IMR-90 (cell line): ENCODE measurements at regions not wholly inside any gene's neighbourhood (a gene's known extent, or its start where the extent isn't known, plus 50 kb on each side); places are given as distances from the start of the nearest gene placed in this dataset.

Source experiments
- ATAC-seq: fragments of 200-7000 bp; cut with Tn5 transposase; 2 replicates; pipeline ENCODE4 v1.9.1; 2020; ENCODE audit warnings: low read depth, mild to moderate bottlenecking, moderate library complexity
- BruUV-seq: library from RNA; stranded (reverse); fragments of 400-500 nt; replicated peaks from 2 replicates; lab custom pipeline; 2021; lab: Mats Ljungman, UMichigan
- CTCF ChIA-PET: fragments of 300-600 bp; formaldehyde crosslinking; extraction: SDS; loops from one replicate; lab custom pipeline; 2021; ENCODE audit warnings: antibody characterized with exemption; lab: Yijun Ruan, JAX
- POLR2A ChIA-PET: fragments of 300-600 bp; sonication (Branson Sonifier 250); formaldehyde crosslinking; loops from one replicate; lab custom pipeline; 2022; ENCODE audit warnings: antibody characterized with exemption; ENCODE audit not compliant: unreplicated experiment; lab: Charles Lee
- DNase-seq: peaks from one replicate; pipeline ENCODE4 v3.0.0; 2013
- H2AFZ ChIP-seq: replicated peaks from 2 replicates; pipeline ENCODE3; 2013; ENCODE audit warnings: low read length, mild to moderate bottlenecking; ENCODE audit not compliant: poor library complexity
- H2AK5ac ChIP-seq: 2 replicates; pipeline ENCODE4 v1.6.1; 2013; ENCODE audit warnings: low read depth, low read length, inconsistent platforms
- H2AK9ac ChIP-seq: replicated peaks from 2 replicates; pipeline ENCODE3; 2013; ENCODE audit warnings: mild to moderate bottlenecking, low read depth, low read length, moderate library complexity; ENCODE audit not compliant: poor library complexity
- H2BK120ac ChIP-seq: 2 replicates; pipeline ENCODE4 v1.6.1; 2013; ENCODE audit warnings: low read depth, low read length, inconsistent platforms
- H2BK15ac ChIP-seq: 3 replicates; pipeline ENCODE4 v1.6.1; 2013; ENCODE audit warnings: low read depth, low read length, inconsistent platforms
- H2BK20ac ChIP-seq: 2 replicates; pipeline ENCODE4 v1.6.1; 2013; ENCODE audit warnings: low read depth, mild to moderate bottlenecking, inconsistent platforms, low read length, moderate library complexity
- H2BK5ac ChIP-seq: 2 replicates; pipeline ENCODE4 v1.6.1; 2013; ENCODE audit warnings: mild to moderate bottlenecking, low read depth, low read length, inconsistent platforms; ENCODE audit not compliant: poor library complexity, severe bottlenecking
- H3K14ac ChIP-seq: replicated peaks from 2 replicates; pipeline ENCODE4 v1.6.1; 2013; ENCODE audit warnings: low read depth, low read length, inconsistent platforms
- H3K18ac ChIP-seq: 2 replicates; pipeline ENCODE4 v1.6.1; 2013; ENCODE audit warnings: low read depth, low read length, control low read depth
- H3K23ac ChIP-seq: 2 replicates; pipeline ENCODE4 v1.6.1; 2013; ENCODE audit warnings: low read depth, low read length, inconsistent platforms
- H3K27ac ChIP-seq: 2 replicates; pipeline ENCODE4 v1.5.1; 2013; ENCODE audit warnings: mild to moderate bottlenecking, control low read depth, low read length; ENCODE audit not compliant: insufficient read depth
- H3K27me3 ChIP-seq: 2 replicates; pipeline ENCODE4 v1.6.1; 2013; ENCODE audit warnings: low read length; ENCODE audit not compliant: control insufficient read depth, insufficient read depth
- H3K36me3 ChIP-seq: 2 replicates; pipeline ENCODE4 v1.6.1; 2013; ENCODE audit warnings: low read length, mixed read lengths; ENCODE audit not compliant: control insufficient read depth, insufficient read depth
- H3K4ac ChIP-seq: 2 replicates; pipeline ENCODE4 v1.6.1; 2013; ENCODE audit warnings: low read depth, low read length, inconsistent platforms
- H3K4me1 ChIP-seq: 2 replicates; pipeline ENCODE4 v1.6.1; 2013; ENCODE audit warnings: low read length, mixed read lengths; ENCODE audit not compliant: control insufficient read depth, insufficient read depth
- H3K4me2 ChIP-seq: 2 replicates; pipeline ENCODE4 v1.6.1; 2013; ENCODE audit warnings: low read depth, mild to moderate bottlenecking, control low read depth, low read length, moderate library complexity
- H3K4me3 ChIP-seq: 2 replicates; pipeline ENCODE4 v1.5.1; 2013; ENCODE audit warnings: low read depth, mild to moderate bottlenecking, control low read depth, low read length, moderate library complexity; ENCODE audit not compliant: insufficient read depth
- H3K56ac ChIP-seq: 2 replicates; pipeline ENCODE4 v1.6.1; 2013; ENCODE audit warnings: low read length, inconsistent platforms; ENCODE audit not compliant: insufficient read depth; ENCODE audit errors: extremely low read depth
- H3K79me1 ChIP-seq, 2 experiments: 2 replicates each; pipeline ENCODE4 v1.6.1; 2013; ENCODE audit warnings: low read length in 2 of 2, inconsistent platforms in 1 of 2, low read depth in 1 of 2
- H3K9ac ChIP-seq: 2 replicates; pipeline ENCODE4 v1.6.1; 2013; ENCODE audit warnings: low read depth, low read length, control low read depth
- H3K9me1 ChIP-seq: 2 replicates; pipeline ENCODE4 v1.6.1; 2013; ENCODE audit warnings: low read length, inconsistent platforms; ENCODE audit not compliant: insufficient read depth
- H3K9me3 ChIP-seq: 2 replicates; pipeline ENCODE4 v1.6.1; 2013; ENCODE audit warnings: low read length; ENCODE audit not compliant: control insufficient read depth, insufficient read depth
- H4K20me1 ChIP-seq: 2 replicates; pipeline ENCODE4 v1.6.1; 2013; ENCODE audit warnings: low read length, inconsistent platforms; ENCODE audit not compliant: insufficient read depth
- H4K5ac ChIP-seq: 2 replicates; pipeline ENCODE4 v1.6.1; 2013; ENCODE audit warnings: mild to moderate bottlenecking, low read depth, low read length, control low read depth
- H4K8ac ChIP-seq, 2 experiments: 2 replicates each; pipeline ENCODE4 v1.6.1; 2013; ENCODE audit warnings: low read depth in 2 of 2, low read length in 2 of 2, control low read depth in 1 of 2, inconsistent platforms in 1 of 2
- H4K91ac ChIP-seq: 2 replicates; pipeline ENCODE4 v1.6.1; 2013; ENCODE audit warnings: low read depth, low read length, inconsistent platforms; ENCODE audit not compliant: insufficient read depth
- CHD1 ChIP-seq: IDR thresholded peaks from 2 replicates; pipeline ENCODE4 v1.6.1; 2012; ENCODE audit warnings: low read depth, low read length, improper control_type of control experiment
- MAFK ChIP-seq: IDR thresholded peaks from 2 replicates; pipeline ENCODE4 v1.6.1; 2012; ENCODE audit warnings: low read depth, low read length, improper control_type of control experiment
- MAZ ChIP-seq: IDR thresholded peaks from 2 replicates; pipeline ENCODE4 v1.6.1; 2012; ENCODE audit warnings: low read depth, mild to moderate bottlenecking, low read length, improper control_type of control experiment, moderate library complexity, borderline replicate concordance
- MXI1 ChIP-seq: IDR thresholded peaks from 2 replicates; pipeline ENCODE4 v1.6.1; 2012; ENCODE audit warnings: low read depth, mild to moderate bottlenecking, low read length, moderate library complexity, borderline replicate concordance
- NFE2L2 ChIP-seq: fragments of 150-350 bp; IDR thresholded peaks from 2 replicates; pipeline ENCODE4 v1.6.1; 2016; ENCODE audit warnings: low read depth, mild to moderate bottlenecking, low read length
- POLR2A ChIP-seq: IDR thresholded peaks from 2 replicates; pipeline ENCODE4 v1.6.1; 2012; ENCODE audit warnings: mild to moderate bottlenecking, low read depth, low read length
- RCOR1 ChIP-seq: IDR thresholded peaks from 2 replicates; pipeline ENCODE4 v1.6.1; 2012; ENCODE audit warnings: mild to moderate bottlenecking, low read length, improper control_type of control experiment; ENCODE audit not compliant: insufficient replicate concordance
- WGBS, 2 experiments: methylation state at CpG; one replicate each; pipeline versions ENCODE4 v1.1.5 to v1.1.7; 2013; ENCODE audit warnings: missing lambda C conversion rate in 2 of 2; ENCODE audit not compliant: insufficient read length in 1 of 2; ENCODE audit errors: extremely low coverage in 2 of 2; 5-methylcytosine and 5-hydroxymethylcytosine counted together
- dilution Hi-C: fragments of 300-500 bp; cut with HindIII; formaldehyde crosslinking; loops from one replicate; pipeline ENCODE4 v1.14.3; 2018; ENCODE audit warnings: low sequenced_read_pairs; ENCODE audit not compliant: unreplicated experiment
- in situ Hi-C: fragments of 300-500 bp; cut with MboI; formaldehyde crosslinking; loops from 3 replicates; pipeline ENCODE4 v1.14.3; 2019; ENCODE audit warnings: low sequenced_read_pairs, inconsistent platforms, mixed read lengths
- intact Hi-C: fragments of 100-400 bp; cut with micrococcal nuclease; formaldehyde crosslinking; loops from 2 replicates; pipeline ENCODE4 v1.10.0; 2022

DNA sequence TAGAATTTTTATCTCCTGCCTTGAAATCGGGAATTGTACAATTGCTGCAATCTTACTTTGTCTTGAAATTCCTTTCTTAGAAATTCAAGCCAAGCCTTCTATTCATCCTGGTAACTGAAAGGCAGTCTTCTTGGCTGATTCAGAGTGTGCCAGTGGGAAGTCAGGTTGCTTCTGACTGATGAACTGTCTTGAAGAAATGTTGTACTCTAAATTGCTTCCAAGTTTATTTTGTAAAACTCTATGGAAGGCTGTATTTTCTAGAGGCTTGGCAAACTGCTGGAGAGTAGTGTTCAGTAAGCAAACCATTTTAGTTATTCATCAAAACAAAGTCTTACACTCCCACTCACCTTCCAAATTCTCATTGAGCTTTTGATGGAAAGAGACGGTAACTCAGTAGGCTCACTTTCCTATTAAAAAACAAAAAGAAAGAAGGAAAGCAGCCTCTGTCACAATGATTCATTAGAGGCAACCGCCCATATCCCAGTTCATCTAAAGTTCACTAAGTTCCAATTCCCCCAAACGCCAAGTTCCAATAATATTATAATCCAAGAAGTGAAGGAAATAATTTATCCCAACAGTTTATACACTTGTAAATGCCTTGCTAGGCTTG is 187.9 kb upstream of the MALRD1 start:
- H3K27ac ChIP-seq = no peak overlapping the region
- no CpG with 5 or more reads among the region's 4 CpGs for WGBS, 2 experiments
- H3K4ac ChIP-seq = no peak overlapping the region
- H2BK5ac ChIP-seq = no peak overlapping the region
- POLR2A ChIA-PET = no interaction called here
- no peaks in the 10 kb centered on the region for H3K79me1 ChIP-seq
- no peaks in the 10 kb centered on the region for H3K36me3 ChIP-seq
- DNase-seq = peak; percentile 8
- H3K18ac ChIP-seq = no peak overlapping the region
- H3K4me1 ChIP-seq = no peaks in the 10 kb centered on the region
- no peak overlapping the region for H2BK120ac ChIP-seq
- no peak overlapping the region for H4K8ac ChIP-seq
- H2AK9ac ChIP-seq = no peak overlapping the region
- dilution Hi-C loops = no loop called here
- H3K9me3 ChIP-seq = no peaks in the 10 kb centered on the region
- H4K5ac ChIP-seq = no peak overlapping the region
- H3K4me3 ChIP-seq = no peak overlapping the region
- ATAC-seq = no peak
- no peak overlapping the region for H2BK15ac ChIP-seq
- no peak overlapping the region for H3K9ac ChIP-seq
- H2AK5ac ChIP-seq = no peak overlapping the region
- no peak overlapping the region for H2BK20ac ChIP-seq
- H4K91ac ChIP-seq = no peak overlapping the region
- no peaks in the 10 kb centered on the region for H4K20me1 ChIP-seq
- H3K4me2 ChIP-seq = no peak overlapping the region
- H2AFZ ChIP-seq = no peak overlapping the region
- no TSS peak for BruUV-seq
- intact Hi-C loops = no loop called here
- no peak overlapping the region for H3K23ac ChIP-seq
- in situ Hi-C loops = no loop called here
- H3K9me1 ChIP-seq = no peaks in the 10 kb centered on the region
- no peaks in the 10 kb centered on the region for H3K27me3 ChIP-seq
- TF ChIP-seq MXI1 = no peak
- no peak for TF ChIP-seq CHD1
- no peak for TF ChIP-seq POLR2A
- no peak for TF ChIP-seq MAFK
- TF ChIP-seq RCOR1 = no peak
- TF ChIP-seq NFE2L2 = no peak
- no peak for TF ChIP-seq MAZ
- H3K14ac ChIP-seq = no peak overlapping the region
- CTCF ChIA-PET = no interaction called here
- H3K56ac ChIP-seq = no peak overlapping the region
